HG03457 (cell line): ENCODE measurements at regions not wholly inside any gene's neighbourhood (a gene's known extent, or its start where the extent isn't known, plus 50 kb on each side); places are given as distances from the start of the nearest gene placed in this dataset.

ENCODE experiments used
- ATAC-seq: cut with Tn5 transposase; IDR thresholded peaks from one replicate; pipeline ENCODE4 v1.9.1; 2021; ENCODE audit warnings: moderate number of reproducible peaks; ENCODE audit not compliant: unreplicated experiment

DNA sequence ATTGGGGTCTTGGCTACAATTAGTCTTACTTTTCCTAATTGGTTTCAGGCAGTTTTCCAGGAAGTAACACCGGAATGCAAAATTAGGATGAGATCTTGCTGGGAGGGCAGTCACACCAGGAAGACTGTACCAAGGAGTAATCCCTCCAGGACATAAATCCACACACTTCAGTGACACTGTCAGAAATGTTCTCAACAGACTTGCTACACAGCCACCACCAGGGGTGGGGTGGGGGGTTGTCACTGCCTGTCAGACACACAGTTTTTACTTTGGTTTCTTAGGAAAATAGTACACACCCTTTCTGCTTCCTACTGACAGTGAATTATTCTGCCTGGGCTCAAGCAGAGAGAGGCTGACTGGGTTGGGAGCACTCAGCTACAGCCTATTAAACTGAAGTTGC is 102.9 kb upstream of the CCDC196 start:
- no peak for ATAC-seq

DNA sequence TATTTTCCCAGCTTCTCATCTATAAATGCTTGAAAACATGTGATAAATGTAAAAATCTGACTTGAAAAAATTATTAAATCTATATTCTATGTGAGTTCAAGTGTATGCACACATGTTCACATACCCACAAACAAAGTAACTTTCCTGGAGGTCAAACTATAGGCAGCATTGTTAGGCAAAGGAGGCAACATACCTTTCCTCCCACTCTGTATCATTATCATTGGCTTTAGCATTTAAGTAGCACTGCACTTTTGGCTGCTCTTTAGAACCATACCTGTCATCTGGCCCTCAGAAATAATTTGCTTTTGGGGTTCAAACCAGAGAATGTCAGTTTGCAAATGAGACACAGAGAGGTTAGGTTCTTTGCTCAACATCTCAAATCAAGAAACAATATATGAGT is 102.4 kb upstream of the CCDC196 start:
- no peak for ATAC-seq

DNA sequence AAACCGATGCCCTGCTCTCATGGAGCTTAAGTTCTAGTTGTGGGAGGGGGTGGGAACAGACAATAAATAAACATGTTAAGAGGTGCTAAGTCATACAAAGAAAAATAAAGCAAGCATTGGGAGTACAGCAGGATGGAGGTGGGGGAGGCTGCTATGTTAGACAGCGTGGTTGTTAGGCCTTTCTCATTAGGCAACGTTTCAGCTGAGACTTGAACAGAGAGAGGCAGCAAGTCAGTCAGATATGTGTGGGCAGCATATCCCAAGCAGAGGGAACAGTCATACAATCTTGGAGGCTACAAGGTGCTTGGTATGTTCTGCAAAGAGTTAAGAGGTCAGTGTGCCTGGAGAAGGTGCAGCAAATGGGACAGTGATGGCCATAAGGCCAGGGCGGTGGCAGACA is 97.7 kb upstream of the CCDC196 start:
- ATAC-seq = no peak

DNA sequence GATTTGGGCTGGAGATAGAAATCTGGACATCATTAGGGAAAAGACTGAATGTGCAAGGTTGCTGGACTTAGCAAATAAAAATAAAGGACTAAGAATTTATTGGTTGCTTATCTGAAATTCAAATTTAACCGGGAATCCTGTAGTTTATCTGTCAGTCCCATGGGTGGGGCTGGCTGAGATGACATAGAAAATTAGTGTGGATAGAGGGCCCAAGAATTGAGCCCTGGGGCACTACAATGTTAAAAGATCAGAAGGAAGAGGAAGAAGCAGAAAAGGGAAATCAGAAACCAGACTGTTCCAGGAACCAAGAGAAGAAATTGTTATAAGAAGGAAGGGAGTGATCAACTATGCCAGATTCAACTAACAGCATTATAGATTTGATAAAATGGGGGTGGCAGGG is 96.7 kb upstream of the CCDC196 start:
- ATAC-seq = no peak

DNA sequence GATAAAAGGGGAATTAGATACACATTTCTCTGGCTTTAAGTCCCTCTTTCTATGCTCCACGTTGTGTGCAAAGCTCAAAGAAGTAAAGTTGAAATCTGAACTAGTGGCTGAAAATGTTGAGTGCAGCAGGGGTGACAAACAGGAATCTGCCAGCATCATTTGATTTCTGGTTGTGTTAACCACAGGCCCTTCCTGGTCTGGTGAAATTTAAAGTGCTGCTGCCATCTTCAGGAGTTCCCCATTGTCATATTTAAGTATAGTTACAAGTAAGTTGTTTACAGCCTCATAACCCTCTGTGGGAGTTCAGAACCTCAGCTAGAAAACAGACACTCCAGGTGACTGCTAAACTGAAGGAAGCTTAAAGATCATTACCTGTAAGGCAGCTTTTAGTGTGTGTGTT is 90.9 kb upstream of the CCDC196 start:
- ATAC-seq = no peak

DNA sequence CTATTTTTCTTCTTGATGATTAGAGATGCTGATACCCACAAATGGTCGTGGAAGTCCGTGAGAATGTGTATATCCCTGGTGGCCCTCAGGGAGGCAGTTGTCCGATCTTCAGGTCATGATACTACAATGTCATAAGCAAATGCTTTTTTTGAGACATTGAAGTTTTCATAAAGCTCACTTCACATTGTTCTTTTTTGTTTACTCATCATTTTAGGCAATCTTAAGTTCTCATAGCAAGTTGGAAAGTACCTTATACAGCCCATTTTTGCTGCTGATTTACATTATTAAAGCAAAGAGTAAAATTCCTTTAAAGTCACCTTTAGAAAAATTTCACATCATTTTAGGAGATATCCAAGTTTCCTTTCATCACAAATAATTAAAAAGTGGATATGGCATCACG is 90.0 kb upstream of the CCDC196 start:
- ATAC-seq = no peak

DNA sequence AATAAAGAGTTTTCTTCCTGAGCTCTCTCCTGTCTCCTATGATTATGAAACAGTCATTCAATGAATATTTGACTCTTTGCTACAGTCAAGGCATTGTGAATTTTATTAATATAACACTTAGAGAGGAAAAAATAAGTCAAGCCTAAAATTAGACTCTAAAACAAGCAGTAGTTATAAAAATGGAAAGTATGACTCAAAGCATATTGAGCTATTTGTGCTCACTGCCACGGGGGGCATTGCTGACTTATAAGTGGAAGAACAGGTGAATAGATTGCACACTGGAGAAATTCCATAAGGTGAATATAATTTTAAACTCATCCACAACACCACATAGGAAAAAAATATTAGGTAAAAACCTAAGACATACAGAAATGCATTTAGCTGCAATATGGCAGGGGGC is 87.7 kb upstream of the CCDC196 start:
- ATAC-seq = no peak

DNA sequence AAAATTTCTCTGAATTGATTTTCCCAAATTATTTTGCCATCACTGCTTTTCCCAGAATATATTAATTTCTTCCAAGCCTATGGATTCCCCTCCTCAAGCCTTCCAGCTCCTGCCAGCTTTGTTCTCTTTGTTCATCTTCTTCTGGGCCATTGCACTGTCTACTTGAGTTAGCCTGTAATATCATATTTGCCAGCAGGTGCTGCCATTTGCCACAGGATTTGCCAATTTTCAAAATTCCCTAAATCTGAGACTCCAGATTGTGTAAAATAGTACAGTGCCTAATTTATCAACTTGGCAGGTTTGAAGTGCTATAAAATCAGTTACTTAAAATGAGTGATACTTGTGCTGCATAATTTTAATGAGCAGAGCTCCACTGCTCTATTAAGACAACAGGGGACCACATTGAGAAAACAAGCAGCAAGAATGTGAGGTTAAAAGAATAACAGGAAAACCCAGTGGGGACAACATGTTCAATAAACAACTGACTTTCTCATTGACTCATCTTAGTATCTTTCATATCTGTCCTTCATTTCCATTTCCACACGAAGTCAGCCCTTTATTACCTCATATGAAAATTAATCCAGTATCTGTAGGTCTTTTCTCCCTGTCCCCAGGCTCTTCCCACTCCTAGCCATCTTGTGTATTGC is 84.6 kb upstream of the CCDC196 start:
- no peak for ATAC-seq

DNA sequence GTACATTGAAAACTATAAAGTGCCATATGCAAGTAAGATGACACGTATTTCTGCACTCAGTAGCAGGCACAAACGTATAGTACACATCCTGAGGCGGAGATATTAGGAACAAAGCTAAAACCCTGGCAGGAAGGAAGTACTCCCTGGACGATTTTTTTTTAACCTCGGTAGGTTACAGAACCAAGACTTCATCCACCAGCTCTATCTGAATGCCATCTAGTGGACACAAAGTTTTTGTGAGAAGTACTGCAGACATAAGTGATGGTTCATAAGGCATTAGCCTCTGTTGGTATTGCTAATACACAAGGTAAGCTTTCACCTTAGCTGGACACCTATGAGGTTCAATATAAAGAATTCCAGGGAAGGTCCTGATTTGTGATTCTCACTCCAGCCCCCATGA is 83.0 kb upstream of the CCDC196 start:
- ATAC-seq = no peak

DNA sequence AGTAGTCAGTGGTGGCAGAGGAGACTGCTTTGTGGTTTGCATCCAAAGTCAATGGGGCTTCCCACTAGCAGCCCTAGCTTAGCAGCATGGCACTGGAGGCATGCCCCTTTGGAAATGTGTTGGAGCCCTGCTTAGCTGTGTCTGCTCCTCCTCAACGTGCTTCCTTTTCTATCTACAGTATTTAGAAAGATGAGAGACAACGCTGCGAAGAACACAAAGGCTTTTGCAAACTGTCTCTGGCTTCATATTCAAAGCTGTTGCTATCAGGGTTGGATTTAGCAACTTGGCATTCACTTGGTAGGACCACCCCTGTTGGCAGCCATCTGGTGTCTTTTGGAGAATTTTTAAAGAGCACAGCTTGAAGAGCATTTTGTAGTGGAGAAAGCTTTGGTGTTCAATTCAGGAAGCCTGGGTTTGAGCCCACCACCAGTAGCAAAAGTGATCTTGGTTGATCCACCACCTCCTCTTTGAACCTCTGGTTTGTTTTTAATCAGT is 82.1 kb upstream of the CCDC196 start:
- no peak for ATAC-seq

DNA sequence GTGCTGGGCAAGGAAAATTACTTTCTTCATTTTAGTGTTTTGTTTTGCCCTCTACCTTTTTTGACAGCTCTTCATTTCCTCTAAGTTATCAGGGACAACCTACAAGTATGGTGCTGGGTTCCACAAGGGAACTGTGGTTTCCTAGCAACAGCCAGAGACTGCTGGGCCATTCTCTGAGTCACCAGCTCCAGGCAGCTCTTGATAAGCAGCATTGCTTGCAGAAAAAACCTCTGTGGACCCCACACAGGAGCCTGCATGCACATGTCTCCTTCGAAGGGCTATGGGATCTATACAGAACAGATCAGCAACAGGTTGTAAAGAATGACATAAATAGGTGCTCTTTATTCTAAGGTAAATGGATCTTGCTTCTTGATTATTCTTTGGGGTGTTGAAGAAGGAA is 81.0 kb upstream of the CCDC196 start:
- no peak for ATAC-seq

DNA sequence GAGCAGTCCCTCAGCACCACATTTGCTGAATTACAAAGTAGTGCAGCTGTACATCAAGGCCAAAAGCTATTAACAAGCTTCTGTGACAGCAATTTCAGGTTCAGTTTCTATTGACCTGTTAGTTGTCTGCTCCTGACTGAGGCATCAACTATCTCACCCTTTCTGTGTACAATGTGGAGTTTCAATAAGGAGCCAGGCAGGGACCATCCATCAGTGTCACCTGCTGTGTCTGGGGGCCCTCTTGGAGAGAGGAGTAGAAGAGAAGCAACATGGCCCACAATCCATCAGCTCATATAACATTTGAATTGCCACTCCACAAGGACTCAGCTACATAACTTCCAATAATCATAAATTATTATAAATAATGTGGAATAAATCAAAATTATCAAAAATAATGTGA is 72.3 kb upstream of the CCDC196 start:
- ATAC-seq = no peak

DNA sequence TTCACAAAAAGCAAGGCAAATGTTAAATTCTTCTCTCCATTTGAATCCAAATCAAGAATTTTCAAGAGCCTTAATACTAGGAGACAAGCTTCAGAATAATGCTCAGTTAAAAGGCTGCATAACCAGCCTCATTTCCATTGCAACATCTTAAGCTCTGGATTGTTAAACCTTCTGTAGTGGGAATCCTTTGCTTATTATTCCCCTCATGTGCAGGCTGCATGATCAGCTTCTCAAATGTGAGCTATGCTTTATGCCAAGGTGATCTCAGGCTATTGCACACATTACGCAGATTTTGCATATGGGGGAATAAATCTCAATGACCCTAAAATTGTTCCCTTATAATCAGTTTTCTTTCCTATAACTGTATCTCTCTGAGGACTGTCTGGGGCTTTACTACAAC is 71.7 kb upstream of the CCDC196 start:
- no peak for ATAC-seq

DNA sequence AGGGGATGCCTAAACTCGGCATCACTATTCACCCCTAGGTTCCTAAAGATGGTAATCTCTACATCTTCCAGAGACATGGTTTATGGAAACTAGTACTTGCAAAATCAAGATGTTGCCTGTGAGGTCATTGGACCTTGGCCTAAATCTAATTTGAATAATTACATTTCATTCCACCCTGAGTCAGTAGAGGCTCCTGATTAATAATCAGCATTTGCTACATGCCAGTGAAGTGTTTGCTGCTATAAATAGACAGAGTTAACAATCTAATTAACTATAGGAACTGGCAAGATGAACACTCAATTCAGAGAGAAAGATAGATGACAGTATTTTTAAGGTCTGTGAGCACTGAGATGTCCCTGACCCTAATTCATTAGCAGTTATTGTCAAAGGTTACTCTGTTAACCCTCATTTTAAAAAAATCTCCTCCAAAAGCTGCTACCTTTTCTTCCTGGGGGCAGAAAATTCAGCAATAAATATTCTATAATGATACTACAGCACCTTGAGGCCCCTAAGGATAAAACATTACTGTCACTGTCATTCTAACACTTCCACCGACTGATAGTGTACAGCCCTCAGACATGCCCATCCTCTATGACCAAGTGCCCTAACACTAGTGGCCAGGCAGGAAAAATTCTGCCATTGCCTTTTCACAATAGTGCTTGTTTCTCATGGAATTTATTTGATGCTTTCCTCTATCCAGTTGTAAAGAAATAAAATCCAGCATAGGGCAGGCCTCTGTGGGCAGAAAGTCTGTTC is 65.7 kb upstream of the CCDC196 start:
- ATAC-seq = no peak

DNA sequence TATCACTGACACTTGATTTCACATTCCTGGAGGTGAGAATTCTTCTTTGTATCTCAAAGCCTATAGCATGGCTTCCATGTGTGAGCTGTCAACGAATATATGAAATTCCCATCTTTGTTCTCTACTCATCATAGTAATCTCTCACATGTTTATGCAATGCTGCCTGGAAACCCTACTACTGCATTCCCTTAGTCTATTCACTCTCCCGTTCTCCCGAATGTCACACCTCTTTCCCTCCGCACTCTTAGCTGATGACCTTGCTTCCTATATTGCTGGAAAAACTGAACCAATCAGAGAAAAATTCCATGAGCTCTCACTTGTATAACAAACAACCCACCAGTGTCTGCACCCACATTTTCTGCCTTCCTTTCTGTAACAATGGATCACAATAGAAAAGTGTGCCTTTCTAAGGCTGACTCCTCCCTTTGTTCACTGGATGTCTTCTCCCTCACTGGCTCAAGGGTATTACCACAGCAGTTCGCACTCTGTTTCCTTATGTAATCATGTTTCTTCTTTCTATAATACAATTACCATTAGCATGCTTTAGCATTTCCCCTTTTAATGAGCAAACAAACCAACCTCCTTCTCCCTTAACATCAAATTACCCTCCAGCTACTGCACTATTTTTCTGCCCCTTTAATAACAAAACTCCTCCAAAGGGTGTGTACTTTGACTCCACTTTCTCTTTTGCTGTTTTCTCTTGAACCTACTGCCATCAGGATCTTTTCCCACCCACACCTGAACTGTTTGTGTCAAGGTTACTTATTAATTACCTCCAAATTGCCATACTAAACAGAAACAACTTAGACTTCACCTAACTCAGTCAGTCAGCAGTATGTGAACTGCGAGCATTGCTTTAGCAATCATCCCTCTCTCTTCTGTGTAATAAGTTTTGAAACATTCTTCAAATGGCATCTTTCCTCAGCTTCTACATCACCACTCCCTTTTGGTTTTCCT is 63.9 kb upstream of the CCDC196 start:
- no peak for ATAC-seq

DNA sequence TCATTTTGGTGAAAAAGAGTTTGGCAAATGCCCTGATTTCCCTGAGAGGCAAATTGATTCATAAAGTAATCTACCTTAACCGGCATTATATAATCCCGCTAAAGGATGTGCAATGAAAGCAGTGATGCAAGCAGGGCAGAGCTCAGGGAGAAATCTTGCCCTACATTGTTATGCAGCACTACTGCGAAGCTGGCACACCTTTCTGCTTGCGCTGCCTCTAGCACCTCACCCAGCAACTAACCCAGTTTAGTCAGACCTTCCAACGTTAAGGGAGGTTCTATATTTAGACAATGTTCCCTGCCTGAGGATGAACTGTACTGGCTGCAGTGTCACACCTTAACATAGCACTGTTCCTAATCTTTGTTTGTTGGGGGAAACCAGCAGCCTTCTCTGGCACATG is 60.8 kb upstream of the CCDC196 start:
- ATAC-seq = no peak

DNA sequence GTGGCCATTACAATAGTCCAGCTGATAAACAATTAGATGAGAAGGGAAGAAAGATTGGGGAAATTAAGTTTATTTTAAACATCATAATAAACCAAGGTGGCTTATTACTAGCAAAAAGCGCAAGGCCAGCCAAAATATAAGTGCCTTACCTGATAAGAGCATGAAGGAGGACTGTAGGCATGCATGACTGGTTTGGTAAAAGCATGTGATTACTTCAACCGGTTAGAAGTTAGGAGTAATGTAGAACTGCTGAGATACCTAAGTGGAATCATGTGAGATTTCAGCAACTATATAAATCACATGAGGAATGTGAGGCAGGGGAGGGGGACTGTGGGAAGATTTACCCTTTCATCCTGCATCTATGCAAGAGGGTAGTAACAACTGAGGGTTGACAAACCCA is 59.7 kb upstream of the CCDC196 start:
- no peak for ATAC-seq

DNA sequence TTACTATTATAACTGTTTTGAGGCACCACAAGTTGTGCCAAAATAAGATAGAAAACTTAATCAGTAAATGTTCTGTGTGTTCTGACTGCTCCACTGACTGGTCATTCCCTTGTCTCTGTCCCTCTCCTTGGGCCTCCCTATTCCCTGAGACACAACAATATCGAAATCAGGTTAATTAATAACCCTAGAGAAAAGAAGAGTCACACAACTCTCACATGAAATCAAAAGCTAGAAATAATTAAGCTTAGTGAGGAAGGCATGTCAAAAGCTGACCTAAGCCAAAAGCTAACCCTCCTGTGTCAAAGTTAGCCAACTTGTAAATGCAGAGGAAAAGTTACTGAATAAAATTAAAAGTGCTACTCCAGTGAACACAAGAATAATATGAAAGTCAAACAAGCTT is 53.8 kb upstream of the CCDC196 start:
- no peak for ATAC-seq

DNA sequence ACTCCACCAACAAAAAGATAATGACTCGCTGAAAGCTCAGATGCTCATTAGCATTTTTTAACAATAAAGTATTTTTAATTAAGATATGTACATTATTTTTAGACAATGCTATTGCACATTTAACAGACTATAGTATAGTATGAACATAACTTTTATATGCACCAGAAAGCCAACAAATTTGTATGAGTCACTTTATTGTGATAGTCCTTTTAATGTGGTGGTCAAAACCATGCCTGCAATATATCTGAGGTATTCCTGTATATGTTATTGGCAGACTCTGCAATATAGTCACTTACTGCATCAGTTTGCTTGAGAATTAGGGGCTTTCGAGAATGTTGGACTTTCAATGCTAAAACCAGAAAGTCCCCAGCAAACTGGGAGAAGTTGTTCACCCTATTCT is 51.7 kb upstream of the CCDC196 start:
- ATAC-seq = no peak

DNA sequence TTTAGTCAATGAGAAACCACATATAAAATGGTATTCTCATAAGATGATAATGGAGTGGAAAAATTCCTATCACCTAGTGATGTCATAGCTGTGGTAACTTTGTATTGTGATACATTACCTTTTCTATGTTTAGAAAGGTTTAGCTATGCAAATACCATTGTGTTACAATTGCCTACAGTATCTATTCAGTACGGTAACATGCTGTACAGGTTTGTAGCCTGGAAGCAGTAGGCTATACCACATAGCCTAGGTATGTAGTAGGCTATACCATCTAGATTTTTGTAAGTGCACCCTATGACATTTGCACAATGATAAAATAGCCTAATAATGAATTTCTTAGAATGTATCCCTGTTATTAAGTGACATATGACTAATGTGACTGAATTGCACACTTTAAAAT is 50.5 kb upstream of the CCDC196 start:
- no peak for ATAC-seq
